A549 (cell line): ENCODE measurements at regions not wholly inside any gene's neighbourhood (a gene's known extent, or its start where the extent isn't known, plus 50 kb on each side); places are given as distances from the start of the nearest gene placed in this dataset.

Experiments
- ATAC-seq, 2 experiments: fragments of 200-7000 bp in 1 of 2; fragments of >200 bp in 1 of 2; cut with Nextera tagmentation in 1 of 2; cut with Tn5 transposase in 1 of 2; 3 replicates each; pipeline versions ENCODE4 v1.8.0 to v1.9.1; 2018 to 2020; ENCODE audit warnings: mild to moderate bottlenecking in 1 of 2, moderate library complexity in 1 of 2
- CTCF ChIA-PET: fragments of 300-600 bp; sonication (Branson Sonifier 250); formaldehyde crosslinking; extraction: SDS; loops from one replicate; lab custom pipeline; 2021; ENCODE audit warnings: antibody characterized with exemption, inconsistent platforms; lab: Yijun Ruan, JAX
- POLR2A ChIA-PET: fragments of 350-600 bp; formaldehyde crosslinking; extraction: SDS; loops from one replicate; lab custom pipeline; 2021; ENCODE audit warnings: antibody characterized with exemption, inconsistent platforms; lab: Yijun Ruan, JAX
- DNase-seq, 2 experiments: peaks; one replicate each; pipeline versions ENCODE4 v3.0.0 to v3.0.0-alpha.2; 2011 to 2016; ENCODE audit warnings: low read depth in 1 of 2, low spot score in 1 of 2
- FAIRE-seq: peaks from 2 replicates; lab custom pipeline; 2011; peaks lifted over from hg19 to GRCh38; lab: Jason Lieb, UNC
- H3K27ac ChIP-seq, 2 experiments: fragments of >200 bp; sonication (Bioruptor Twin); formaldehyde crosslinking; 3 replicates each; pipeline ENCODE4 v1.5.1; 2016 to 2017
- H3K4me1 ChIP-seq: fragments of >200 bp; sonication (Bioruptor Twin); formaldehyde crosslinking; 3 replicates; pipeline ENCODE4 v1.6.1; 2016
- H3K4me2 ChIP-seq: fragments of >200 bp; sonication (Bioruptor Twin); formaldehyde crosslinking; 3 replicates; pipeline ENCODE4 v1.6.1; 2016
- H3K4me3 ChIP-seq: fragments of >200 bp; sonication (Bioruptor Twin); formaldehyde crosslinking; 3 replicates; pipeline ENCODE4 v1.5.1; 2016
- H3K9me3 ChIP-seq: fragments of >200 bp; sonication (Bioruptor Twin); formaldehyde crosslinking; 3 replicates; pipeline ENCODE4 v1.6.1; 2016
- CBX2 ChIP-seq: fragments of 200-600 bp; sonication (generic); IDR thresholded peaks from 2 replicates; pipeline ENCODE4 v1.6.1; 2016; ENCODE audit warnings: low read depth, mild to moderate bottlenecking, borderline replicate concordance
- CHD2 ChIP-seq: fragments of 150-350 bp; IDR thresholded peaks from 2 replicates; pipeline ENCODE4 v1.6.1; 2014; ENCODE audit warnings: low read length; ENCODE audit not compliant: partially characterized antibody
- EHF ChIP-seq: fragments of 250-450 bp; sonication (Bioruptor Pico); IDR thresholded peaks from 2 replicates; pipeline ENCODE4 v1.5.0; 2020; ENCODE audit warnings: mild to moderate bottlenecking
- FOSB ChIP-seq: fragments of 250-450 bp; sonication (Bioruptor Pico); IDR thresholded peaks from 2 replicates; pipeline ENCODE4 v1.5.0; 2020; ENCODE audit warnings: mild to moderate bottlenecking, moderate library complexity
- FOSL2 ChIP-seq, 2 experiments: fragments of 450-650 bp in 1 of 2; fragments of >200 bp in 1 of 2; sonication (Bioruptor Twin) in 1 of 2; formaldehyde crosslinking; IDR thresholded peaks; 2 replicates each; pipeline versions ENCODE4 v1.5.0 to v1.6.1; 2016 to 2020; ENCODE audit warnings: mild to moderate bottlenecking in 1 of 2, moderate library complexity in 1 of 2
- HDAC2 ChIP-seq: fragments of 200-600 bp; sonication (generic); IDR thresholded peaks from 2 replicates; pipeline ENCODE4 v1.6.1; 2016
- KDM1A ChIP-seq: fragments of 200-600 bp; sonication (generic); IDR thresholded peaks from 2 replicates; pipeline ENCODE4 v1.6.1; 2016; ENCODE audit warnings: low read depth, mild to moderate bottlenecking
- KDM5A ChIP-seq: fragments of 200-600 bp; sonication (generic); IDR thresholded peaks from 2 replicates; pipeline ENCODE4 v1.6.1; 2016; ENCODE audit warnings: antibody characterized with exemption, mild to moderate bottlenecking
- NPAS2 ChIP-seq: fragments of 250-450 bp; sonication (Bioruptor Pico); IDR thresholded peaks from 2 replicates; pipeline ENCODE4 v1.8.0; 2022; ENCODE audit warnings: mild to moderate bottlenecking, moderate library complexity, borderline replicate concordance
- PHF8 ChIP-seq: fragments of 200-600 bp; sonication (generic); IDR thresholded peaks from 2 replicates; pipeline ENCODE4 v1.6.1; 2016; ENCODE audit warnings: low read depth, mild to moderate bottlenecking, antibody characterized with exemption, moderate library complexity, borderline replicate concordance
- POLR2A ChIP-seq: IDR thresholded peaks from 2 replicates; pipeline ENCODE4 v1.6.1; 2012; ENCODE audit warnings: mild to moderate bottlenecking, low read length
- POLR2AphosphoS2 ChIP-seq: conservative IDR thresholded peaks from 2 replicates; pipeline ENCODE4 v1.6.1; 2012; ENCODE audit warnings: low read length, improper control_type of control experiment, inconsistent platforms
- RARB ChIP-seq: fragments of 250-450 bp; sonication (Bioruptor Pico); IDR thresholded peaks from 2 replicates; pipeline ENCODE4 v1.8.0; 2021; ENCODE audit warnings: mild to moderate bottlenecking, moderate library complexity
- RFX5 ChIP-seq: fragments of 450-650 bp; IDR thresholded peaks from 2 replicates; pipeline ENCODE4 v1.7.1; 2014; ENCODE audit warnings: antibody characterized with exemption, mild to moderate bottlenecking, moderate library complexity
- RNF2 ChIP-seq: fragments of 200-600 bp; sonication (generic); IDR thresholded peaks from 2 replicates; pipeline ENCODE4 v1.6.1; 2016; ENCODE audit warnings: low read depth, mild to moderate bottlenecking, antibody characterized with exemption, moderate library complexity, borderline replicate concordance
- SMC3 ChIP-seq: fragments of >200 bp; sonication (Bioruptor Twin); formaldehyde crosslinking; IDR thresholded peaks from 3 replicates; pipeline ENCODE4 v1.6.1; 2018; ENCODE audit warnings: inconsistent platforms
- SREBF2 ChIP-seq: fragments of 450-650 bp; IDR thresholded peaks from 2 replicates; pipeline ENCODE4 v1.6.1; 2014; ENCODE audit warnings: mild to moderate bottlenecking, moderate library complexity
- TP53 ChIP-seq: fragments of 250-450 bp; sonication (Bioruptor Pico); IDR thresholded peaks from 2 replicates; pipeline ENCODE4 v1.5.0; 2021; ENCODE audit warnings: mild to moderate bottlenecking, moderate library complexity
- ZSCAN20 ChIP-seq: fragments of 250-450 bp; sonication (Bioruptor Pico); IDR thresholded peaks from 2 replicates; pipeline ENCODE4 v1.8.0; 2022; ENCODE audit warnings: mild to moderate bottlenecking, moderate library complexity
- WGBS: methylation state at CpG from one replicate; pipeline ENCODE4 v1.1.6; 2017; ENCODE audit errors: missing lambda C conversion rate; 5-methylcytosine and 5-hydroxymethylcytosine counted together
- TF ChIP-seq, protein P1 (sequence below): fragments of >200 bp; sonication (Bioruptor Twin); formaldehyde crosslinking; IDR thresholded peaks from 3 replicates; pipeline ENCODE4 v1.5.1; 2016
- TF ChIP-seq, protein P2 (sequence below): IDR thresholded peaks from 2 replicates; pipeline ENCODE4 v1.6.1; 2012
- TF ChIP-seq, protein P3 (sequence below): fragments of 200-600 bp; sonication (generic); IDR thresholded peaks from 2 replicates; pipeline ENCODE4 v1.6.1; 2016; ENCODE audit warnings: antibody characterized with exemption, mild to moderate bottlenecking, moderate library complexity
- TF ChIP-seq, protein P4 (sequence below): fragments of 250-450 bp; sonication (Bioruptor Pico); IDR thresholded peaks from 2 replicates; pipeline ENCODE4 v1.5.0; 2020; ENCODE audit warnings: low read depth, mild to moderate bottlenecking, moderate library complexity

DNA sequence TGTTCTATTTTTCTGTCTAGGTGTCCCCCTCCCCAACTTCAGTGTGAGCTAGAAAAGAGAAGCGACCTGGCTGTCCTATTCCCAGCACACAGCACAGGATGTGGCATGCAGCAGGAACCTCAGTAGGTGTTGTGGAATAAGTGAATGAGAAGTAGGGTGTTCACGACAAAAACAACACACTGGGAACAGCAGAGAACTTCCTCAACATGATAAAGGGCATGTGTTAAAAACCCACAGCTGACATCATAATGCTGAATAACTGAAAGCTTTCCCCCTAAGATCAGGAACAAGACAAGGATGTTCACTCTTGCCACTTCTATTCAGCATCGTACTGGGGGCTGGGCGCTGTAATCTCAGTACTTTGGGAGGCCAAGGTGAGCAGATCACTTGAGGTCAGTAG, 155.6 kb upstream of the ZNF618 start:
- 42% methylated on average over 4 of the region's 4 CpGs for WGBS
- no peak for ATAC-seq
- H3K9me3 ChIP-seq, result peaks cover 24% of the 10 kb centered on the region
- no peak overlapping the region for H3K4me3 ChIP-seq
- ChIA-PET CTCF (interaction anchor here (1.0 kb wide), 1 partner anchor 38 kb away, joined by 5 read pairs; no protein-coding TSS in a partner anchor), POLR2A (no interaction called here)
- no peaks in the 10 kb centered on the region for H3K4me1 ChIP-seq
- FAIRE-seq, result no peak
- no peak for DNase-seq
- TF ChIP-seq NPAS2 (CRISPR knock-in tag), result no peak
- TF ChIP-seq EHF (CRISPR knock-in tag), result no peak
- TF ChIP-seq, protein P1, sequence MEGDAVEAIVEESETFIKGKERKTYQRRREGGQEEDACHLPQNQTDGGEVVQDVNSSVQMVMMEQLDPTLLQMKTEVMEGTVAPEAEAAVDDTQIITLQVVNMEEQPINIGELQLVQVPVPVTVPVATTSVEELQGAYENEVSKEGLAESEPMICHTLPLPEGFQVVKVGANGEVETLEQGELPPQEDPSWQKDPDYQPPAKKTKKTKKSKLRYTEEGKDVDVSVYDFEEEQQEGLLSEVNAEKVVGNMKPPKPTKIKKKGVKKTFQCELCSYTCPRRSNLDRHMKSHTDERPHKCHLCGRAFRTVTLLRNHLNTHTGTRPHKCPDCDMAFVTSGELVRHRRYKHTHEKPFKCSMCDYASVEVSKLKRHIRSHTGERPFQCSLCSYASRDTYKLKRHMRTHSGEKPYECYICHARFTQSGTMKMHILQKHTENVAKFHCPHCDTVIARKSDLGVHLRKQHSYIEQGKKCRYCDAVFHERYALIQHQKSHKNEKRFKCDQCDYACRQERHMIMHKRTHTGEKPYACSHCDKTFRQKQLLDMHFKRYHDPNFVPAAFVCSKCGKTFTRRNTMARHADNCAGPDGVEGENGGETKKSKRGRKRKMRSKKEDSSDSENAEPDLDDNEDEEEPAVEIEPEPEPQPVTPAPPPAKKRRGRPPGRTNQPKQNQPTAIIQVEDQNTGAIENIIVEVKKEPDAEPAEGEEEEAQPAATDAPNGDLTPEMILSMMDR, result no peak
- TF ChIP-seq HDAC2, result no peak
- no peak for TF ChIP-seq PHF8
- no peak for TF ChIP-seq KDM5A
- no peak for TF ChIP-seq SREBF2
- no peak overlapping the region for H3K27ac ChIP-seq
- H3K4me2 ChIP-seq, result no peak overlapping the region

DNA sequence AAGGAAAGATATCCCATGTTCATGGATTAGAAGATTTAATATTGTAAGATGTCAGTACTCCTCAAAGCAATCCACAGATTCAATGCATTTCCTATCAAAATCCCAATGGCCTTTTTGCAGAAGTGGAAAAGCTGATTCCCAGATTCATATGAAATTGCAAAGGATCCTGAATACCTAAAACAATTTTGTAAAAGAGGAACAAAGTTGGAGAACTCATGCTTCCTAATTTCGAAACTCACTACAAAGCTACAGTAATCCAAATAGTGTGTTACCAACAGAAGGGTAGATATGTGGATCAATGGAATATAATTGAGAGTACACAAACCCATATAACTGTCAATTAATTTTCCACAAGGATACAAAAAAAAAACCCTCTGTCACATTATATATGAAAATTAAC, 154.3 kb upstream of the ZNF618 start:
- POLR2A ChIA-PET, result no interaction called here

DNA sequence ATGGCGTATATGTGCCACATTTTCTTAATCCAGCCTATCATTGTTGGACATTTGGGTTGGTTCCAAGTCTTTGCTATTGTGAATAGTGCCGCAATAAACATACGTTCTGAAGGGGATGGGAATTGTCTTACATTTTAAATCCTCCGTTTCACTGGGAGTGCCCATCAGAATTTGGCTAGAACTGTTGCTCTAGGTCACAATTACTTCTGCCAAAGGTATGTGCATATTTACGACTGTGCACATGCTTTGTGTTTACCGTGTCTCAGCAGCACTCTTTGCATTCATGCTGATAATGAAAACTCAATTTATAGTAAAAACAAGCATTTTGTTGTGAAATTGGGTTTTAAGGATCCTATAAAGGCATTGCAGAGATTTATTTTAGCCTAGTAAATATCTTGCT, 151.9 kb upstream of the ZNF618 start:
- POLR2A ChIA-PET, result no interaction called here
- ATAC-seq (no peak), DNase-seq (no peak), FAIRE-seq (no peak)
- H3K4me1 ChIP-seq, result no peaks in the 10 kb centered on the region
- TF ChIP-seq SMC3, result no peak
- no peak for TF ChIP-seq RFX5
- TF ChIP-seq, protein P2, sequence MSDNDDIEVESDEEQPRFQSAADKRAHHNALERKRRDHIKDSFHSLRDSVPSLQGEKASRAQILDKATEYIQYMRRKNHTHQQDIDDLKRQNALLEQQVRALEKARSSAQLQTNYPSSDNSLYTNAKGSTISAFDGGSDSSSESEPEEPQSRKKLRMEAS, result no peak
- TF ChIP-seq TP53 (CRISPR knock-in tag), result no peak
- TF ChIP-seq CHD2, result no peak
- TF ChIP-seq FOSB (CRISPR knock-in tag), result no peak
- no peak for TF ChIP-seq RNF2
- TF ChIP-seq RARB, result no peak
- TF ChIP-seq NPAS2 (CRISPR knock-in tag), result no peak
- TF ChIP-seq POLR2AphosphoS2, result no peak
- TF ChIP-seq POLR2A, result no peak
- no peak for TF ChIP-seq FOSL2 (IDR thresholded peaks at IDR 0.05)
- no peak for TF ChIP-seq FOSL2 (CRISPR knock-in tag; IDR thresholded peaks at IDR 0.05)
- TF ChIP-seq ZSCAN20 (CRISPR knock-in tag), result no peak
- H3K4me3 ChIP-seq, result no peak overlapping the region
- H3K9me3 ChIP-seq, result peaks cover 21% of the 10 kb centered on the region; the same call in 2 of the 3 replicates
- H3K4me2 ChIP-seq, result no peak overlapping the region
- WGBS, result 58% methylated on average over 6 of the region's 6 CpGs
- no peak overlapping the region for H3K27ac ChIP-seq
- CTCF ChIA-PET, result no interaction called here

More for the DNA sequence above, 154.3 kb upstream of the ZNF618 start:
- FAIRE-seq (no peak), ATAC-seq (no peak), DNase-seq (no peak)
- H3K4me2 ChIP-seq, result no peak overlapping the region
- CTCF ChIA-PET, result interaction anchor here (0.6 to 1.2 kb wide), 5 partner anchors 8 to 1825 kb away, joined by 3 to 4 read pairs (median 4); no protein-coding TSS in a partner anchor
- 0% methylated on average over 1 of the region's 1 CpG for WGBS
- TF ChIP-seq PHF8, result no peak
- no peak for TF ChIP-seq KDM1A
- no peak for TF ChIP-seq CBX2
- no peak overlapping the region for H3K27ac ChIP-seq
- H3K4me1 ChIP-seq, result no peaks in the 10 kb centered on the region
- peaks cover 13% of the 10 kb centered on the region; the same call in 2 of the 3 replicates for H3K9me3 ChIP-seq
- H3K4me3 ChIP-seq, result no peak overlapping the region

DNA sequence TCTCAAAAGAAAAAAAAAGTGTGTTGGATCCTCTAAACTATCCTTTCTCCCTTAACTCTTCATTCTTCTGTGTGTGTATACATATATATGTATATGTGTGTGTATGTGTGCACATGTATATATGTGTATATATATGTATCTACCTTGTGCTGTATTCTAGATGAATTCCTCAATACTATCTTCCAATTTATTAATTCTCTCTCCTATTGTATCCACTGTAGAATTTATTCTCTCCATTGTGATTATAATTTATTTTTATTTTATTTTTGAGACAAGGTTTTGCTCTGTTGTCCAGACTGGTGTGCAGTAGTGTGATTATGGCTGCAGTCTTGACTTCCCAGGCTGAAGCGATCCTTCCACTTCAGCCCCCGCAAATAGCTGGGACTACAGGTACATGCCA, 147.1 kb upstream of the ZNF618 start:
- 42% methylated on average over 2 of the region's 2 CpGs for WGBS
- no peak for DNase-seq
- no peak for FAIRE-seq
- ChIA-PET POLR2A (no interaction called here), CTCF (no interaction called here)
- Histone ChIP-seq H3K9me3 (peaks cover 43% of the 10 kb centered on the region), H3K4me1 (no peaks in the 10 kb centered on the region), H3K4me3 (no peak overlapping the region), H3K4me2 (no peak overlapping the region), H3K27ac (no peak overlapping the region)
- ATAC-seq, result no peak
- TF ChIP-seq, protein P3, sequence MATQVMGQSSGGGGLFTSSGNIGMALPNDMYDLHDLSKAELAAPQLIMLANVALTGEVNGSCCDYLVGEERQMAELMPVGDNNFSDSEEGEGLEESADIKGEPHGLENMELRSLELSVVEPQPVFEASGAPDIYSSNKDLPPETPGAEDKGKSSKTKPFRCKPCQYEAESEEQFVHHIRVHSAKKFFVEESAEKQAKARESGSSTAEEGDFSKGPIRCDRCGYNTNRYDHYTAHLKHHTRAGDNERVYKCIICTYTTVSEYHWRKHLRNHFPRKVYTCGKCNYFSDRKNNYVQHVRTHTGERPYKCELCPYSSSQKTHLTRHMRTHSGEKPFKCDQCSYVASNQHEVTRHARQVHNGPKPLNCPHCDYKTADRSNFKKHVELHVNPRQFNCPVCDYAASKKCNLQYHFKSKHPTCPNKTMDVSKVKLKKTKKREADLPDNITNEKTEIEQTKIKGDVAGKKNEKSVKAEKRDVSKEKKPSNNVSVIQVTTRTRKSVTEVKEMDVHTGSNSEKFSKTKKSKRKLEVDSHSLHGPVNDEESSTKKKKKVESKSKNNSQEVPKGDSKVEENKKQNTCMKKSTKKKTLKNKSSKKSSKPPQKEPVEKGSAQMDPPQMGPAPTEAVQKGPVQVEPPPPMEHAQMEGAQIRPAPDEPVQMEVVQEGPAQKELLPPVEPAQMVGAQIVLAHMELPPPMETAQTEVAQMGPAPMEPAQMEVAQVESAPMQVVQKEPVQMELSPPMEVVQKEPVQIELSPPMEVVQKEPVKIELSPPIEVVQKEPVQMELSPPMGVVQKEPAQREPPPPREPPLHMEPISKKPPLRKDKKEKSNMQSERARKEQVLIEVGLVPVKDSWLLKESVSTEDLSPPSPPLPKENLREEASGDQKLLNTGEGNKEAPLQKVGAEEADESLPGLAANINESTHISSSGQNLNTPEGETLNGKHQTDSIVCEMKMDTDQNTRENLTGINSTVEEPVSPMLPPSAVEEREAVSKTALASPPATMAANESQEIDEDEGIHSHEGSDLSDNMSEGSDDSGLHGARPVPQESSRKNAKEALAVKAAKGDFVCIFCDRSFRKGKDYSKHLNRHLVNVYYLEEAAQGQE, result no peak
- TF ChIP-seq, protein P4, sequence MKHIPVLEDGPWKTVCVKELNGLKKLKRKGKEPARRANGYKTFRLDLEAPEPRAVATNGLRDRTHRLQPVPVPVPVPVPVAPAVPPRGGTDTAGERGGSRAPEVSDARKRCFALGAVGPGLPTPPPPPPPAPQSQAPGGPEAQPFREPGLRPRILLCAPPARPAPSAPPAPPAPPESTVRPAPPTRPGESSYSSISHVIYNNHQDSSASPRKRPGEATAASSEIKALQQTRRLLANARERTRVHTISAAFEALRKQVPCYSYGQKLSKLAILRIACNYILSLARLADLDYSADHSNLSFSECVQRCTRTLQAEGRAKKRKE (CRISPR knock-in tag), result no peak
- TF ChIP-seq SREBF2, result no peak
